SK-N-SH treated with all-trans-retinoic acid at 6 μM for 48 hours (cell line): ENCODE measurements at regions not wholly inside any gene's neighbourhood (a gene's known extent, or its start where the extent isn't known, plus 50 kb on each side); places are given as distances from the start of the nearest gene placed in this dataset.

Experiments
- ATAC-seq: fragments of 200-7000 bp; cut with Tn5 transposase; 3 replicates; pipeline ENCODE4 v1.9.1; 2020; ENCODE audit warnings: mild to moderate bottlenecking, moderate library complexity
- ARNTL ChIP-seq: fragments of 450-650 bp; formaldehyde crosslinking; IDR thresholded peaks from 2 replicates; pipeline ENCODE4 v1.5.0; 2020; ENCODE audit warnings: low read depth, mild to moderate bottlenecking, moderate library complexity, borderline replicate concordance
- BACH2 ChIP-seq: fragments of 250-450 bp; sonication (Bioruptor Pico); IDR thresholded peaks from 2 replicates; pipeline ENCODE4 v1.9.0; 2021; ENCODE audit warnings: mild to moderate bottlenecking, borderline replicate concordance
- CSDC2 ChIP-seq: fragments of 250-450 bp; sonication (Bioruptor Pico); IDR thresholded peaks from 2 replicates; pipeline ENCODE4 v1.5.0; 2020; ENCODE audit warnings: mild to moderate bottlenecking, moderate library complexity
- CSRNP3 ChIP-seq: fragments of 250-450 bp; sonication (Bioruptor Pico); IDR thresholded peaks from 2 replicates; pipeline ENCODE4 v1.5.1; 2021; ENCODE audit warnings: mild to moderate bottlenecking, moderate library complexity
- ESRRG ChIP-seq: fragments of 250-450 bp; sonication (Bioruptor Pico); IDR thresholded peaks from 2 replicates; pipeline ENCODE4 v1.6.1; 2021; ENCODE audit warnings: mild to moderate bottlenecking
- GLIS3 ChIP-seq: fragments of 250-450 bp; sonication (Bioruptor Pico); IDR thresholded peaks from 2 replicates; pipeline ENCODE4 v1.5.0; 2020; ENCODE audit warnings: mild to moderate bottlenecking, moderate library complexity
- ISL1 ChIP-seq: fragments of 250-450 bp; sonication (Bioruptor Pico); IDR thresholded peaks from 2 replicates; pipeline ENCODE4 v2.1.2; 2022; ENCODE audit warnings: mild to moderate bottlenecking, moderate library complexity
- OSR1 ChIP-seq: fragments of 250-450 bp; sonication (Bioruptor Pico); IDR thresholded peaks from 2 replicates; pipeline ENCODE4 v1.8.0; 2022; ENCODE audit warnings: moderate library complexity, mild to moderate bottlenecking, inconsistent platforms
- POU6F1 ChIP-seq: fragments of 250-450 bp; sonication (Bioruptor Pico); IDR thresholded peaks from 2 replicates; pipeline ENCODE4 v1.8.0; 2021; ENCODE audit warnings: low read depth, mild to moderate bottlenecking, moderate library complexity, borderline replicate concordance
- PPARA ChIP-seq: fragments of 250-450 bp; sonication (Bioruptor Pico); IDR thresholded peaks from 2 replicates; pipeline ENCODE4 v1.5.0; 2020; ENCODE audit warnings: mild to moderate bottlenecking, borderline replicate concordance
- RARB ChIP-seq: fragments of 250-450 bp; sonication (Bioruptor Pico); IDR thresholded peaks from 2 replicates; pipeline ENCODE4 v1.8.0; 2021; ENCODE audit warnings: mild to moderate bottlenecking, moderate library complexity
- SNAI2 ChIP-seq: fragments of 250-450 bp; sonication (Bioruptor Pico); IDR thresholded peaks from 2 replicates; pipeline ENCODE4 v1.5.0; 2020; ENCODE audit warnings: mild to moderate bottlenecking, moderate library complexity
- TCF4 ChIP-seq: fragments of 250-450 bp; sonication (Bioruptor Pico); IDR thresholded peaks from 2 replicates; pipeline ENCODE4 v1.8.0; 2021; ENCODE audit warnings: mild to moderate bottlenecking, moderate library complexity, borderline replicate concordance
- ZFP30 ChIP-seq: fragments of 450-650 bp; formaldehyde crosslinking; IDR thresholded peaks from 2 replicates; pipeline ENCODE4 v1.5.0; 2022; ENCODE audit warnings: mild to moderate bottlenecking, moderate library complexity
- ZNF8 ChIP-seq: fragments of 450-650 bp; formaldehyde crosslinking; IDR thresholded peaks from 2 replicates; pipeline ENCODE4 v1.5.0; 2020; ENCODE audit warnings: mild to moderate bottlenecking, moderate library complexity
- TF ChIP-seq, protein P1 (sequence below): fragments of 250-450 bp; sonication (Bioruptor Pico); IDR thresholded peaks from 2 replicates; pipeline ENCODE4 v1.5.0; 2020; ENCODE audit warnings: mild to moderate bottlenecking, moderate library complexity
- TF ChIP-seq, protein P2 (sequence below): fragments of 250-450 bp; sonication (Bioruptor Pico); IDR thresholded peaks from 2 replicates; pipeline ENCODE4 v1.5.1; 2020; ENCODE audit warnings: low read depth, mild to moderate bottlenecking, moderate library complexity

- TF ChIP-seq ARNTL, result no peak
- TF ChIP-seq, all 23 proteins: peak for 0
- peak; percentile 69 for ATAC-seq
Observed at GRCh38 chr9:28774433-28775235, 1201.4 kb upstream of the C9orf72 start.

DNA sequence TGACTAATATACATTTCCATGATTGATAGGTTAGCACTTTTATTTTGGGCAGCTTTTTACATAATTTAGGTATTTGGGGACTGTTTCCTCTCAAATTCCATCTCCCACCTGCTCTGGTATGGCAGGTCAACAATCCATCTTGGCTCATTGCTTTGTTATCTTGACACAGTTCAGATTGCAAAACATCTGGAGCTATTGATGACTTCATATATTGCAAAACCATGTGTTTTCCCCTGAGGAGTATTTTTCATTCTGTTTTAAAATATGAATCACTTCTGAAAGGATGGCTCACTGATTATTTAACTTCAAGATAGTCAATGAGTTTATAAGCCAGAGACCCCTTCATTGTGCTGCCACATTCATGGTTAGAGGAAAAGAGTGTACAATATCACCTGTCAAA is 1206.0 kb upstream of the C9orf72 start:
- TF ChIP-seq ISL1 (CRISPR knock-in tag) (peak; percentile 22; the same call in 1 of the 2 replicates), TCF4 (CRISPR knock-in tag) (peak; percentile 51; the same call in 1 of the 2 replicates)
- TF ChIP-seq, protein P1, sequence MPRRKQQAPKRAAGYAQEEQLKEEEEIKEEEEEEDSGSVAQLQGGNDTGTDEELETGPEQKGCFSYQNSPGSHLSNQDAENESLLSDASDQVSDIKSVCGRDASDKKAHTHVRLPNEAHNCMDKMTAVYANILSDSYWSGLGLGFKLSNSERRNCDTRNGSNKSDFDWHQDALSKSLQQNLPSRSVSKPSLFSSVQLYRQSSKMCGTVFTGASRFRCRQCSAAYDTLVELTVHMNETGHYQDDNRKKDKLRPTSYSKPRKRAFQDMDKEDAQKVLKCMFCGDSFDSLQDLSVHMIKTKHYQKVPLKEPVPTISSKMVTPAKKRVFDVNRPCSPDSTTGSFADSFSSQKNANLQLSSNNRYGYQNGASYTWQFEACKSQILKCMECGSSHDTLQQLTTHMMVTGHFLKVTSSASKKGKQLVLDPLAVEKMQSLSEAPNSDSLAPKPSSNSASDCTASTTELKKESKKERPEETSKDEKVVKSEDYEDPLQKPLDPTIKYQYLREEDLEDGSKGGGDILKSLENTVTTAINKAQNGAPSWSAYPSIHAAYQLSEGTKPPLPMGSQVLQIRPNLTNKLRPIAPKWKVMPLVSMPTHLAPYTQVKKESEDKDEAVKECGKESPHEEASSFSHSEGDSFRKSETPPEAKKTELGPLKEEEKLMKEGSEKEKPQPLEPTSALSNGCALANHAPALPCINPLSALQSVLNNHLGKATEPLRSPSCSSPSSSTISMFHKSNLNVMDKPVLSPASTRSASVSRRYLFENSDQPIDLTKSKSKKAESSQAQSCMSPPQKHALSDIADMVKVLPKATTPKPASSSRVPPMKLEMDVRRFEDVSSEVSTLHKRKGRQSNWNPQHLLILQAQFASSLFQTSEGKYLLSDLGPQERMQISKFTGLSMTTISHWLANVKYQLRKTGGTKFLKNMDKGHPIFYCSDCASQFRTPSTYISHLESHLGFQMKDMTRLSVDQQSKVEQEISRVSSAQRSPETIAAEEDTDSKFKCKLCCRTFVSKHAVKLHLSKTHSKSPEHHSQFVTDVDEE, result 0 out of 2 replicates have a peak, but pooled peaks have one; percentile 32
- TF ChIP-seq, protein P2, sequence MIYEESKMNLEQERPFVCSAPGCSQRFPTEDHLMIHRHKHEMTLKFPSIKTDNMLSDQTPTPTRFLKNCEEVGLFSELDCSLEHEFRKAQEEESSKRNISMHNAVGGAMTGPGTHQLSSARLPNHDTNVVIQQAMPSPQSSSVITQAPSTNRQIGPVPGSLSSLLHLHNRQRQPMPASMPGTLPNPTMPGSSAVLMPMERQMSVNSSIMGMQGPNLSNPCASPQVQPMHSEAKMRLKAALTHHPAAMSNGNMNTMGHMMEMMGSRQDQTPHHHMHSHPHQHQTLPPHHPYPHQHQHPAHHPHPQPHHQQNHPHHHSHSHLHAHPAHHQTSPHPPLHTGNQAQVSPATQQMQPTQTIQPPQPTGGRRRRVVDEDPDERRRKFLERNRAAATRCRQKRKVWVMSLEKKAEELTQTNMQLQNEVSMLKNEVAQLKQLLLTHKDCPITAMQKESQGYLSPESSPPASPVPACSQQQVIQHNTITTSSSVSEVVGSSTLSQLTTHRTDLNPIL (CRISPR knock-in tag), result no peak
- ATAC-seq, result peak; percentile 27; the same call in 1 of the 3 replicates

- TF ChIP-seq ISL1 (CRISPR knock-in tag), result no peak
- TF ChIP-seq TCF4 (CRISPR knock-in tag), result no peak
- TF ChIP-seq GLIS3 (CRISPR knock-in tag), result no peak
- no peak for TF ChIP-seq BACH2 (CRISPR knock-in tag)
- TF ChIP-seq PPARA (CRISPR knock-in tag), result no peak
- TF ChIP-seq POU6F1 (CRISPR knock-in tag), result no peak
- TF ChIP-seq ESRRG (CRISPR knock-in tag), result no peak
- no peak for TF ChIP-seq RARB (CRISPR knock-in tag)
- no peak for TF ChIP-seq CSDC2
- TF ChIP-seq SNAI2 (CRISPR knock-in tag), result no peak
- TF ChIP-seq ZNF8 (CRISPR knock-in tag), result no peak
- TF ChIP-seq, all 23 proteins: peak for 0
- ATAC-seq, result no peak
Observed at GRCh38 chr9:28781481-28781880, 1208.2 kb upstream of the C9orf72 start.

- no peak for ATAC-seq
- no peak for TF ChIP-seq CSRNP3 (CRISPR knock-in tag)
- TF ChIP-seq ARNTL, result no peak
- TF ChIP-seq TCF4 (CRISPR knock-in tag), result no peak
- no peak for TF ChIP-seq POU6F1 (CRISPR knock-in tag)
- no peak for TF ChIP-seq CSDC2
- no peak for TF ChIP-seq OSR1
- no peak for TF ChIP-seq RARB (CRISPR knock-in tag)
- TF ChIP-seq GLIS3 (CRISPR knock-in tag), result no peak
- TF ChIP-seq ESRRG (CRISPR knock-in tag), result no peak
- no peak for TF ChIP-seq ZFP30 (CRISPR knock-in tag)
- no peak for TF ChIP-seq ZNF8 (CRISPR knock-in tag)
Observed at GRCh38 chr9:28782630-28783029, 1209.3 kb upstream of the C9orf72 start.
